HL-60 (cell line): ENCODE measurements at regions not wholly inside any gene's neighbourhood (a gene's known extent, or its start where the extent isn't known, plus 50 kb on each side); places are given as distances from the start of the nearest gene placed in this dataset.
"Not testable (repeated sequence)": the region's sequence is repeated elsewhere in the genome, so short reads cannot be mapped to it uniquely, and the experiment has no call there.

Experiments used
- DNase-seq, 2 experiments: peaks; one replicate each; pipeline ENCODE4 v3.0.0-alpha.2; 2010 to 2020; ENCODE audit warnings: low read depth in 1 of 2, low spot score in 1 of 2
- H3K27ac ChIP-seq: fragments of 250-450 bp; sonication (Bioruptor Pico); replicated peaks from 2 replicates; pipeline ENCODE4 v1.5.1; 2020; ENCODE audit warnings: mild to moderate bottlenecking, moderate library complexity
- H3K27me3 ChIP-seq: fragments of 250-450 bp; sonication (Bioruptor Pico); 2 replicates; pipeline ENCODE4 v1.5.1; 2021; ENCODE audit warnings: mild to moderate bottlenecking, moderate library complexity; ENCODE audit not compliant: insufficient read depth, poor library complexity, severe bottlenecking
- H3K4me3 ChIP-seq: replicated peaks from 2 replicates; pipeline ENCODE4 v1.5.1; 2011; ENCODE audit warnings: mild to moderate bottlenecking, control low read depth, low read length; ENCODE audit not compliant: insufficient read depth
- GABPA ChIP-seq: IDR thresholded peaks from 2 replicates; pipeline ENCODE4 v1.6.1; 2012; ENCODE audit warnings: low read depth
- POLR2AphosphoS5 ChIP-seq: IDR thresholded peaks from 2 replicates; pipeline ENCODE4 v1.6.1; 2012; ENCODE audit warnings: low read depth
- SPI1 ChIP-seq: IDR thresholded peaks from 2 replicates; pipeline ENCODE4 v1.6.1; 2012; ENCODE audit warnings: low read depth, mild to moderate bottlenecking, borderline replicate concordance
- TF ChIP-seq, protein P1 (sequence below): IDR thresholded peaks from 2 replicates; pipeline ENCODE4 v1.6.1; 2012; ENCODE audit warnings: low read depth; ENCODE audit not compliant: insufficient replicate concordance
- TF ChIP-seq, protein P2 (sequence below): IDR thresholded peaks from one replicate; pipeline ENCODE4 v1.5.1; 2011; ENCODE audit warnings: low read length, control low read depth, inconsistent platforms; ENCODE audit not compliant: insufficient read depth

DNA sequence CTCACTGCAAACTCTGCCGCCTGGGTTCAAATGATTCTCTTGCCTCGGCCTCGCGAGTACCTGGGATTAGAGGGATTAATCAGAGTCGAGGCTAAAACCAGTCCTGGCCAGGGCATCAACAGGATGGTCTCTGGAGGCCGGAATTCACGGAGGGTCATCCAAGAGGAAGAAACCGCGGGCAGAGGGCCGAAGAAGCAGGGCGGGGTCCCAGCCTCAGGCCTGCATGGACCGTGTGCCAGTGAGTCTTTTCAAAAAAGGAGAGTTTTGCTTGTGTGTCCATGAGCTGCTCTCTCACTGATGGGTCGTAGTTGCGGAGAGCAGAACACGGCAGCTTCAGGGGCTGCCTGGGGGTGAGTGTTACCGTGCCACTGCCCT, 295.1 kb upstream of the ZNF337 start:
- no peak for DNase-seq
- TF ChIP-seq, protein P1, sequence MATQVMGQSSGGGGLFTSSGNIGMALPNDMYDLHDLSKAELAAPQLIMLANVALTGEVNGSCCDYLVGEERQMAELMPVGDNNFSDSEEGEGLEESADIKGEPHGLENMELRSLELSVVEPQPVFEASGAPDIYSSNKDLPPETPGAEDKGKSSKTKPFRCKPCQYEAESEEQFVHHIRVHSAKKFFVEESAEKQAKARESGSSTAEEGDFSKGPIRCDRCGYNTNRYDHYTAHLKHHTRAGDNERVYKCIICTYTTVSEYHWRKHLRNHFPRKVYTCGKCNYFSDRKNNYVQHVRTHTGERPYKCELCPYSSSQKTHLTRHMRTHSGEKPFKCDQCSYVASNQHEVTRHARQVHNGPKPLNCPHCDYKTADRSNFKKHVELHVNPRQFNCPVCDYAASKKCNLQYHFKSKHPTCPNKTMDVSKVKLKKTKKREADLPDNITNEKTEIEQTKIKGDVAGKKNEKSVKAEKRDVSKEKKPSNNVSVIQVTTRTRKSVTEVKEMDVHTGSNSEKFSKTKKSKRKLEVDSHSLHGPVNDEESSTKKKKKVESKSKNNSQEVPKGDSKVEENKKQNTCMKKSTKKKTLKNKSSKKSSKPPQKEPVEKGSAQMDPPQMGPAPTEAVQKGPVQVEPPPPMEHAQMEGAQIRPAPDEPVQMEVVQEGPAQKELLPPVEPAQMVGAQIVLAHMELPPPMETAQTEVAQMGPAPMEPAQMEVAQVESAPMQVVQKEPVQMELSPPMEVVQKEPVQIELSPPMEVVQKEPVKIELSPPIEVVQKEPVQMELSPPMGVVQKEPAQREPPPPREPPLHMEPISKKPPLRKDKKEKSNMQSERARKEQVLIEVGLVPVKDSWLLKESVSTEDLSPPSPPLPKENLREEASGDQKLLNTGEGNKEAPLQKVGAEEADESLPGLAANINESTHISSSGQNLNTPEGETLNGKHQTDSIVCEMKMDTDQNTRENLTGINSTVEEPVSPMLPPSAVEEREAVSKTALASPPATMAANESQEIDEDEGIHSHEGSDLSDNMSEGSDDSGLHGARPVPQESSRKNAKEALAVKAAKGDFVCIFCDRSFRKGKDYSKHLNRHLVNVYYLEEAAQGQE = no peak
- TF ChIP-seq, protein P2, sequence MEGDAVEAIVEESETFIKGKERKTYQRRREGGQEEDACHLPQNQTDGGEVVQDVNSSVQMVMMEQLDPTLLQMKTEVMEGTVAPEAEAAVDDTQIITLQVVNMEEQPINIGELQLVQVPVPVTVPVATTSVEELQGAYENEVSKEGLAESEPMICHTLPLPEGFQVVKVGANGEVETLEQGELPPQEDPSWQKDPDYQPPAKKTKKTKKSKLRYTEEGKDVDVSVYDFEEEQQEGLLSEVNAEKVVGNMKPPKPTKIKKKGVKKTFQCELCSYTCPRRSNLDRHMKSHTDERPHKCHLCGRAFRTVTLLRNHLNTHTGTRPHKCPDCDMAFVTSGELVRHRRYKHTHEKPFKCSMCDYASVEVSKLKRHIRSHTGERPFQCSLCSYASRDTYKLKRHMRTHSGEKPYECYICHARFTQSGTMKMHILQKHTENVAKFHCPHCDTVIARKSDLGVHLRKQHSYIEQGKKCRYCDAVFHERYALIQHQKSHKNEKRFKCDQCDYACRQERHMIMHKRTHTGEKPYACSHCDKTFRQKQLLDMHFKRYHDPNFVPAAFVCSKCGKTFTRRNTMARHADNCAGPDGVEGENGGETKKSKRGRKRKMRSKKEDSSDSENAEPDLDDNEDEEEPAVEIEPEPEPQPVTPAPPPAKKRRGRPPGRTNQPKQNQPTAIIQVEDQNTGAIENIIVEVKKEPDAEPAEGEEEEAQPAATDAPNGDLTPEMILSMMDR = no peak
- TF ChIP-seq SPI1 (no peak), GABPA (no peak), POLR2AphosphoS5 (no peak)
- Histone ChIP-seq H3K4me3 (no peak overlapping the region), H3K27me3 (no peaks in the 10 kb centered on the region), H3K27ac (no peak overlapping the region)

DNA sequence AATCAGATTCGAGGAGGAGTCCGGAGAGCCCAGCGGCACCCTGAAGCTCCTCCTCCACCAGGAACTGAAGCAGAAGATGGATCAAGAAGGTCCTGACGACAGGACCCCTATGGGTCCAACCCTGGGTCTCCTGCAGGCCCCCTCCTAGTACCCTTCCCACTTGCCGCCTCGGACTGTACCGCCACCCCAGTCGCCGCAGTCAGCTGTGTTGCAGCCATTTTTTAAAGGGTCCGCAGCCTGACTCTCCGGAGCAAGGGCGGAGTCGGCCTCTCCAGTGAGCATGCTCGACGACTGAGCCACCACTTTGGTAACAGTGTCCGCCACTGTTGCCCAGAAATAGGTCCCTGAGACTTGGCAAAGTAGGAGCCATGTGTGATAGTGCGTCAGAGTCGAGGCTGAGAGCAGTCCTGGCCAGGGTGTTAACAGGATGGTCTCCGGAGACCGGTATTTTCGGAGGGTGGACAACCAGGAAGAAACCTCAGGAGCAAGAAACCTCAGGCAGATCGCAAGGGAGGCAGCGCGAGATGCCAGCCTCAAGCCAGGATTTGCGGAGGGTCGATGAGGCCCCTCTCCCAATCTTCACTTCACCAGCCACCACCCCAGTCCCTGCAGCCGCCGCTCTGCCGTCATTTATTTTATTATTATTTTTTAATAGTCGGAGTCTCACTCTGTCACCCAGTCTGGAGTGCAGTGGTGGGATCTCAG, 294.6 kb upstream of the ZNF337 start:
- Histone ChIP-seq H3K27me3 (no peaks in the 10 kb centered on the region), H3K27ac (no peak overlapping the region), H3K4me3 (no peak overlapping the region)
- TF ChIP-seq GABPA = no peak
- DNase-seq = no peak

DNA sequence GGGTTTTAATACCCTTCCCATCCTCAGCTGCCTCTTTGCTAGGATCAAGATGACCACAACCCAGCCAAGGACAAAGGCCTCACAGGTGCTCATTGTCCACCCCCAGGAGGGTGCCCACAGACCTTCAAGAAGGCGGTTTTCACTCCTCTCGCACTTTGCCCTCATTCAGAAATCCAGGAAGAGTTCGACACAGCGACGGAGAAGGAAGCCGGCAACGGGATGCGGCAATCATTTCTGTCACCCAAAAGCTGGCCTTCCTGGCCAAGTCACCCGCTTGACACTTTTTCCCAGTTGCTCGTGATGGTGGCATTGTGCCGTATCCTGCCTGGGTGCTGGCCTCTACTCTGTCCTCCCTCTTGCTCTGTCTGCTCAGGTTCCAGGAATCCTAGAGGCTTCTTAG, 293.0 kb upstream of the ZNF337 start:
- not testable (repeated sequence) for H3K4me3 ChIP-seq, H3K27ac ChIP-seq, DNase-seq, H3K27me3 ChIP-seq

DNA sequence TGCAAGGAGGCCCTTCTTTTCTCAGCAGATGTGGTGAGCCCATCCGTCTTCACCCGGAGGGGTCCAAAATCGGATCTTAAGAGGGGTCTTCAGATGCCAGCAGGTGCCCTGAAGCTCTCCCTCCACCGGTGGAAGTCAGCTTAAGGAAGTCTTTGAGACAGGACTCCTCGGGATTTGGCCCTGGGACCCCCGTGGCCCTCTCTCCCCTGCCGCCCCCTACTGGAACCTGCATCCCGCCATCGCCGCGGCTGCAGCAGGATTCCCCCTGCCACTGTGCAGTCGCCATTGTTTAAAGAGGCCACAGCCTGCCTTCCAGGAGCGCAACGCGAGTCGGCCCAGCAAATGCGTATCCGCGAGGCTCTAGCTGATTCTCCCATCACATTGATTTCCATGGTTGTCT, 292.5 kb upstream of the ZNF337 start:
- no peak for DNase-seq
- Histone ChIP-seq H3K27me3 (no peaks in the 10 kb centered on the region), H3K4me3 (no peak overlapping the region), H3K27ac (no peak overlapping the region)
- TF ChIP-seq GABPA (no peak), POLR2AphosphoS5 (no peak), SPI1 (no peak)
- TF ChIP-seq, protein P1 = no peak
- TF ChIP-seq, protein P2 = no peak

DNA sequence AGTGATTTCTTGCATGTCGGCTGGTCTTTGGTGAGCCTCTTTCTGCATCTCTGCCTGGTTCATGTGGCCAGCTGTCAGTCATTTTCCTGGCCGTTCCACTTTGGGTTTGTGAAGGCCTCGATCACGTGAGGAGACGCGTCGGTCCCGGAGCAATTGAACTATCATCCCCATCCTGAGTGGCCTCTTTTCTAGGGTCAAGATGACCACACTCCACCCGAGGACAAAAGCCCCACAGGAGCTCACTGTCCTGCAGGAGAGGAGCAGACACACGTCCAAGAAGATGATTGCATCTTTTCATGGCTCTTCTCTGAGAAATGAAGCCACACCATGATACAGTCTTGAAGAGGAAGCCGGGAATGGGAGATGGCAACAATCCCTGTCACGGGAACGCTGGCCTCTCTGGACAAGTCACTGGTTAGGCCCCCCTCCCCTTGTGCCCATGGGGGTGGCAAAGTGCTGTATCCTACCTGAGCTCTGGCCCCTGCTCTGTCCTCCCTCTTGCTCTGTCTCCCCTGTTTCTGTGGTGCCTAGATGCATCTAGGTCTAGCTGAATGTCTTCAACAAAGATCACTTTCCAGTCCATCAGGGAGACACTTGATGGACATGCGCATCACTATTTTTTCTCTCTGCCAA, 291.4 kb upstream of the ZNF337 start:
- not testable (repeated sequence) for DNase-seq, H3K27me3 ChIP-seq, H3K4me3 ChIP-seq, H3K27ac ChIP-seq
